ENCODE measurements at regions not wholly inside any gene's neighbourhood (a gene's known extent, or its start where the extent isn't known, plus 50 kb on each side); places are given as distances from the start of the nearest gene placed in this dataset.

- TF ChIP-seq POLR2A (IDR thresholded peaks at IDR 0.05; ENCODE audit: low read length), result no peak
- no peak for TF ChIP-seq ESRRA (IDR thresholded peaks at IDR 0.05; ENCODE audit: borderline replicate concordance, low read length)
- no peak for TF ChIP-seq JUNB (IDR thresholded peaks at IDR 0.05)
- TF ChIP-seq ELK1 (IDR thresholded peaks at IDR 0.05; ENCODE audit: low read depth, low read length), result no peak
- no peak for TF ChIP-seq CTCF (IDR thresholded peaks at IDR 0.05)
- no peak for TF ChIP-seq CEBPB (IDR thresholded peaks at IDR 0.05)
- no peak for TF ChIP-seq JUN (IDR thresholded peaks at IDR 0.05)
- TF ChIP-seq RFX5 (IDR thresholded peaks at IDR 0.05), result no peak
- no peak for TF ChIP-seq HES2 (IDR thresholded peaks at IDR 0.05)
- no peak for TF ChIP-seq MAZ (IDR thresholded peaks at IDR 0.05; ENCODE audit: borderline replicate concordance, low read depth, low read length)
- no peak for TF ChIP-seq USF2 (IDR thresholded peaks at IDR 0.05)
These were observed 1106.3 kb upstream of the SLC39A10 start for GRCh38 chr2:194550702-194551101.
